ENCODE measurements at regions not wholly inside any gene's neighbourhood (a gene's known extent, or its start where the extent isn't known, plus 50 kb on each side); places are given as distances from the start of the nearest gene placed in this dataset.

DNA sequence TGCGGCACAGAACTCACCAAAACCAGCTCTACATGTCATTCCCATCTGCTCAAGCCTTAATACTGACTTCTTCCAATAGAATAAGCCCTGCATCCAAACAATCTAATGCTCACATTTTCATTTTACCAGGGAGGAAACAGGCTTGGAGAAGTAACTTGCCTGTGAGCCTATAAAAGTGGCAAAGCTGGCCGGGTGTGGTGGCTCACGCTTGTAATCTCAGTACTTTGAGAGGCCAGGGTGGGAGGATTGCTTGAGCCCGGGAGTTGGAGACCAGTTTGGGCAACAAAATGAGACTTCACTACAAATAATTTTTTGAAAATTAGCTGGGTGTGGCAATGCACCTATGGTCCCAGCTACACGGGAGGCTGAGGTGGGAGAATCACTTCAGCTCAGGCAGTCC, 133.7 kb downstream of the LY86 start:
- TF ChIP-seq, protein P1, sequence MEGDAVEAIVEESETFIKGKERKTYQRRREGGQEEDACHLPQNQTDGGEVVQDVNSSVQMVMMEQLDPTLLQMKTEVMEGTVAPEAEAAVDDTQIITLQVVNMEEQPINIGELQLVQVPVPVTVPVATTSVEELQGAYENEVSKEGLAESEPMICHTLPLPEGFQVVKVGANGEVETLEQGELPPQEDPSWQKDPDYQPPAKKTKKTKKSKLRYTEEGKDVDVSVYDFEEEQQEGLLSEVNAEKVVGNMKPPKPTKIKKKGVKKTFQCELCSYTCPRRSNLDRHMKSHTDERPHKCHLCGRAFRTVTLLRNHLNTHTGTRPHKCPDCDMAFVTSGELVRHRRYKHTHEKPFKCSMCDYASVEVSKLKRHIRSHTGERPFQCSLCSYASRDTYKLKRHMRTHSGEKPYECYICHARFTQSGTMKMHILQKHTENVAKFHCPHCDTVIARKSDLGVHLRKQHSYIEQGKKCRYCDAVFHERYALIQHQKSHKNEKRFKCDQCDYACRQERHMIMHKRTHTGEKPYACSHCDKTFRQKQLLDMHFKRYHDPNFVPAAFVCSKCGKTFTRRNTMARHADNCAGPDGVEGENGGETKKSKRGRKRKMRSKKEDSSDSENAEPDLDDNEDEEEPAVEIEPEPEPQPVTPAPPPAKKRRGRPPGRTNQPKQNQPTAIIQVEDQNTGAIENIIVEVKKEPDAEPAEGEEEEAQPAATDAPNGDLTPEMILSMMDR (IDR thresholded peaks at IDR 0.05; ENCODE audit: low read depth, low read length, missing input control): no peak
- TF ChIP-seq, protein P2, sequence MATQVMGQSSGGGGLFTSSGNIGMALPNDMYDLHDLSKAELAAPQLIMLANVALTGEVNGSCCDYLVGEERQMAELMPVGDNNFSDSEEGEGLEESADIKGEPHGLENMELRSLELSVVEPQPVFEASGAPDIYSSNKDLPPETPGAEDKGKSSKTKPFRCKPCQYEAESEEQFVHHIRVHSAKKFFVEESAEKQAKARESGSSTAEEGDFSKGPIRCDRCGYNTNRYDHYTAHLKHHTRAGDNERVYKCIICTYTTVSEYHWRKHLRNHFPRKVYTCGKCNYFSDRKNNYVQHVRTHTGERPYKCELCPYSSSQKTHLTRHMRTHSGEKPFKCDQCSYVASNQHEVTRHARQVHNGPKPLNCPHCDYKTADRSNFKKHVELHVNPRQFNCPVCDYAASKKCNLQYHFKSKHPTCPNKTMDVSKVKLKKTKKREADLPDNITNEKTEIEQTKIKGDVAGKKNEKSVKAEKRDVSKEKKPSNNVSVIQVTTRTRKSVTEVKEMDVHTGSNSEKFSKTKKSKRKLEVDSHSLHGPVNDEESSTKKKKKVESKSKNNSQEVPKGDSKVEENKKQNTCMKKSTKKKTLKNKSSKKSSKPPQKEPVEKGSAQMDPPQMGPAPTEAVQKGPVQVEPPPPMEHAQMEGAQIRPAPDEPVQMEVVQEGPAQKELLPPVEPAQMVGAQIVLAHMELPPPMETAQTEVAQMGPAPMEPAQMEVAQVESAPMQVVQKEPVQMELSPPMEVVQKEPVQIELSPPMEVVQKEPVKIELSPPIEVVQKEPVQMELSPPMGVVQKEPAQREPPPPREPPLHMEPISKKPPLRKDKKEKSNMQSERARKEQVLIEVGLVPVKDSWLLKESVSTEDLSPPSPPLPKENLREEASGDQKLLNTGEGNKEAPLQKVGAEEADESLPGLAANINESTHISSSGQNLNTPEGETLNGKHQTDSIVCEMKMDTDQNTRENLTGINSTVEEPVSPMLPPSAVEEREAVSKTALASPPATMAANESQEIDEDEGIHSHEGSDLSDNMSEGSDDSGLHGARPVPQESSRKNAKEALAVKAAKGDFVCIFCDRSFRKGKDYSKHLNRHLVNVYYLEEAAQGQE (IDR thresholded peaks at IDR 0.05): no peak
- no peak for TF ChIP-seq JUND (IDR thresholded peaks at IDR 0.05)
- TF ChIP-seq, protein P3, sequence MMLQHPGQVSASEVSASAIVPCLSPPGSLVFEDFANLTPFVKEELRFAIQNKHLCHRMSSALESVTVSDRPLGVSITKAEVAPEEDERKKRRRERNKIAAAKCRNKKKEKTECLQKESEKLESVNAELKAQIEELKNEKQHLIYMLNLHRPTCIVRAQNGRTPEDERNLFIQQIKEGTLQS (IDR thresholded peaks at IDR 0.05): no peak
- no peak for TF ChIP-seq YY1 (IDR thresholded peaks at IDR 0.05)
- no peak for TF ChIP-seq RAD21 (IDR thresholded peaks at IDR 0.05)

Measured in liver (tissue), 3 donors.